ENCODE measurements at regions not wholly inside any gene's neighbourhood (a gene's known extent, or its start where the extent isn't known, plus 50 kb on each side); places are given as distances from the start of the nearest gene placed in this dataset.
"Not testable (repeated sequence)": the region's sequence is repeated elsewhere in the genome, so short reads cannot be mapped to it uniquely, and the experiment has no call there.

DNA sequence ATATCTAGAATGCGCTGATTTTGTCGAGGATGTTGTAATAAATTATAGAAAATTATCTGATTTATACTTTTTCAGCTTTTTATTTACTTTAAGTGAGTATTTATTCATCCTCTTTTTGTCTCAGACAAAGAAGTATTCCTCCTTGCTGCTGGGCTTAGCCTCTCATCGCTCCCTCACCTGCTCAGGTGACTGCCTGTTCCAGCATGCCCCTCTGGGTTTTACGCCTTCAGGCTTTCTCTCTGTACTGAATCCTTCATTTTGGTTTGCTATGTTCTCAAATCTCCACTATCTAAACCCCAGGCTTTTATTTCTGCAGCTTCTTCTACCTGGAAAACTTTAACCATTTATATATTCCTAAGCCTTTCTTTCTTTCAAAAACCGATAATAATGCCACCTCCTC lies 1650.9 kb upstream of the SEL1L start:
- DNase-seq (ENCODE audit: low spot score): no peak
- Mint-ChIP-seq H3K4me3 (no peak overlapping the region), H3K4me1 (peaks cover 2% of the 10 kb centered on the region; the same call in 1 of the 2 replicates), H3K27ac (no peak overlapping the region), H3K36me3 (no peaks in the 10 kb centered on the region), H3K9me3 (0 out of 2 replicates have a peak, but pooled peaks cover 3% of the 10 kb centered on the region), H3K27me3 (ENCODE audit: low read depth) (no peaks in the 10 kb centered on the region)
- TF ChIP-seq, protein P1, sequence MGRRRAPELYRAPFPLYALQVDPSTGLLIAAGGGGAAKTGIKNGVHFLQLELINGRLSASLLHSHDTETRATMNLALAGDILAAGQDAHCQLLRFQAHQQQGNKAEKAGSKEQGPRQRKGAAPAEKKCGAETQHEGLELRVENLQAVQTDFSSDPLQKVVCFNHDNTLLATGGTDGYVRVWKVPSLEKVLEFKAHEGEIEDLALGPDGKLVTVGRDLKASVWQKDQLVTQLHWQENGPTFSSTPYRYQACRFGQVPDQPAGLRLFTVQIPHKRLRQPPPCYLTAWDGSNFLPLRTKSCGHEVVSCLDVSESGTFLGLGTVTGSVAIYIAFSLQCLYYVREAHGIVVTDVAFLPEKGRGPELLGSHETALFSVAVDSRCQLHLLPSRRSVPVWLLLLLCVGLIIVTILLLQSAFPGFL (CRISPR knock-in tag; IDR thresholded peaks at IDR 0.05; ENCODE audit: borderline replicate concordance): no peak
- TF ChIP-seq, protein P2, sequence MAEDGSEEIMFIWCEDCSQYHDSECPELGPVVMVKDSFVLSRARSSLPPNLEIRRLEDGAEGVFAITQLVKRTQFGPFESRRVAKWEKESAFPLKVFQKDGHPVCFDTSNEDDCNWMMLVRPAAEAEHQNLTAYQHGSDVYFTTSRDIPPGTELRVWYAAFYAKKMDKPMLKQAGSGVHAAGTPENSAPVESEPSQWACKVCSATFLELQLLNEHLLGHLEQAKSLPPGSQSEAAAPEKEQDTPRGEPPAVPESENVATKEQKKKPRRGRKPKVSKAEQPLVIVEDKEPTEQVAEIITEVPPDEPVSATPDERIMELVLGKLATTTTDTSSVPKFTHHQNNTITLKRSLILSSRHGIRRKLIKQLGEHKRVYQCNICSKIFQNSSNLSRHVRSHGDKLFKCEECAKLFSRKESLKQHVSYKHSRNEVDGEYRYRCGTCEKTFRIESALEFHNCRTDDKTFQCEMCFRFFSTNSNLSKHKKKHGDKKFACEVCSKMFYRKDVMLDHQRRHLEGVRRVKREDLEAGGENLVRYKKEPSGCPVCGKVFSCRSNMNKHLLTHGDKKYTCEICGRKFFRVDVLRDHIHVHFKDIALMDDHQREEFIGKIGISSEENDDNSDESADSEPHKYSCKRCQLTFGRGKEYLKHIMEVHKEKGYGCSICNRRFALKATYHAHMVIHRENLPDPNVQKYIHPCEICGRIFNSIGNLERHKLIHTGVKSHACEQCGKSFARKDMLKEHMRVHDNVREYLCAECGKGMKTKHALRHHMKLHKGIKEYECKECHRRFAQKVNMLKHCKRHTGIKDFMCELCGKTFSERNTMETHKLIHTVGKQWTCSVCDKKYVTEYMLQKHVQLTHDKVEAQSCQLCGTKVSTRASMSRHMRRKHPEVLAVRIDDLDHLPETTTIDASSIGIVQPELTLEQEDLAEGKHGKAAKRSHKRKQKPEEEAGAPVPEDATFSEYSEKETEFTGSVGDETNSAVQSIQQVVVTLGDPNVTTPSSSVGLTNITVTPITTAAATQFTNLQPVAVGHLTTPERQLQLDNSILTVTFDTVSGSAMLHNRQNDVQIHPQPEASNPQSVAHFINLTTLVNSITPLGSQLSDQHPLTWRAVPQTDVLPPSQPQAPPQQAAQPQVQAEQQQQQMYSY (CRISPR knock-in tag; IDR thresholded peaks at IDR 0.05): no peak
- POLR2A ChIA-PET: no interaction called here
- no peak for ATAC-seq
- CTCF ChIA-PET: no interaction called here

DNA sequence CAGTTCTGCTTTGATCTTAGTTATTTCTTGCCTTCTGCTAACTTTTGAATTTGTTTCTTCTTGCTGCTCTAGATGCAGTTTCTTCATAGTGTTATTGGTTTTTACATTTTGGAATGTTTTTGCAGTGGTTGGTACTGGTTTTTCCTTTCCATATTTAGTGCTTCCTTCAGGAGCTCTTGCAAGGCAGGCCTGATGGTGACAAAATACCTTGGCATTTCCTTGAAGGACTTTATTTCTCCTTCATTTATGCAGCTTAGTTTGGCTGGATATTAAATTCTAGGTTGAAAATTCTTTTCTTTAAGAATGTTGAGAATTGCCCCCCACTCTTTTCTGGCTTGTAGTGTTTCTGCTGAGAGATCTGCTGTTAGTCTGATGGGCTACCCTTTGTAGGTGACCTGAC lies 1654.7 kb upstream of the SEL1L start:
- CTCF ChIA-PET; POLR2A ChIA-PET; H3K9me3 Mint-ChIP-seq; DNase-seq (ENCODE audit: low spot score); H3K4me3 Mint-ChIP-seq; H3K27ac Mint-ChIP-seq; H3K36me3 Mint-ChIP-seq; H3K27me3 Mint-ChIP-seq (ENCODE audit: low read depth); H3K4me1 Mint-ChIP-seq; ATAC-seq: not testable (repeated sequence)

DNA sequence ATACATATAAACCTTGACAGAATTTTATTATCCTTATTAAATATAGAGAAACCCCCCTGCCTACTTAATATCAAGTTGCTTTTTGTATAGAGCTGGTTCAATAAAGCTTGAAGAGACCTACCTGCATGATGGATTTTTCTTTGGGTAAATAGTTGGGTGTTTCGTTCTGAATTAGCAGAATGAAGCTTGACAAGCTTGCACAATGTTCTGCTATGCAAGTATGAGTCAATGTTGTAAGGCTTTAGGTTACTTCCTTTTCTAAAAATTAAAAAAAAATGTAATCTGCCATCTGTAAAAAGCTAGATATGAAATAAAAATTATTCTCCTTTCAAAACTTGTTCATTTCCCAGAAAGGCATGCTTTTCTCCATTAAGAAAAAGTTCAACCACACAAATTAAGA lies 1662.6 kb upstream of the SEL1L start:
- CTCF ChIA-PET: no interaction called here
- ATAC-seq (no peak), DNase-seq (ENCODE audit: low spot score) (no peak)
- Mint-ChIP-seq H3K27ac (no peak overlapping the region), H3K9me3 (no peaks in the 10 kb centered on the region; the same call in 1 of the 2 replicates), H3K27me3 (ENCODE audit: low read depth) (no peaks in the 10 kb centered on the region), H3K36me3 (no peaks in the 10 kb centered on the region), H3K4me1 (peaks cover 6% of the 10 kb centered on the region; the same call in 1 of the 2 replicates), H3K4me3 (no peak overlapping the region)
- TF ChIP-seq, protein P3, sequence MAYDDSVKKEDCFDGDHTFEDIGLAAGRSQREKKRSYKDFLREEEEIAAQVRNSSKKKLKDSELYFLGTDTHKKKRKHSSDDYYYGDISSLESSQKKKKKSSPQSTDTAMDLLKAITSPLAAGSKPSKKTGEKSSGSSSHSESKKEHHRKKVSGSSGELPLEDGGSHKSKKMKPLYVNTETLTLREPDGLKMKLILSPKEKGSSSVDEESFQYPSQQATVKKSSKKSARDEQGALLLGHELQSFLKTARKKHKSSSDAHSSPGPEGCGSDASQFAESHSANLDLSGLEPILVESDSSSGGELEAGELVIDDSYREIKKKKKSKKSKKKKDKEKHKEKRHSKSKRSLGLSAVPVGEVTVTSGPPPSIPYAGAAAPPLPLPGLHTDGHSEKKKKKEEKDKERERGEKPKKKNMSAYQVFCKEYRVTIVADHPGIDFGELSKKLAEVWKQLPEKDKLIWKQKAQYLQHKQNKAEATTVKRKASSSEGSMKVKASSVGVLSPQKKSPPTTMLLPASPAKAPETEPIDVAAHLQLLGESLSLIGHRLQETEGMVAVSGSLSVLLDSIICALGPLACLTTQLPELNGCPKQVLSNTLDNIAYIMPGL (CRISPR knock-in tag; IDR thresholded peaks at IDR 0.05): no peak
- TF ChIP-seq SP1 (CRISPR knock-in tag; conservative IDR thresholded peaks at IDR 0.05) (no peak), IRF2 (CRISPR knock-in tag; IDR thresholded peaks at IDR 0.05; ENCODE audit: borderline replicate concordance, low read depth) (no peak)
- TF ChIP-seq, protein P4, sequence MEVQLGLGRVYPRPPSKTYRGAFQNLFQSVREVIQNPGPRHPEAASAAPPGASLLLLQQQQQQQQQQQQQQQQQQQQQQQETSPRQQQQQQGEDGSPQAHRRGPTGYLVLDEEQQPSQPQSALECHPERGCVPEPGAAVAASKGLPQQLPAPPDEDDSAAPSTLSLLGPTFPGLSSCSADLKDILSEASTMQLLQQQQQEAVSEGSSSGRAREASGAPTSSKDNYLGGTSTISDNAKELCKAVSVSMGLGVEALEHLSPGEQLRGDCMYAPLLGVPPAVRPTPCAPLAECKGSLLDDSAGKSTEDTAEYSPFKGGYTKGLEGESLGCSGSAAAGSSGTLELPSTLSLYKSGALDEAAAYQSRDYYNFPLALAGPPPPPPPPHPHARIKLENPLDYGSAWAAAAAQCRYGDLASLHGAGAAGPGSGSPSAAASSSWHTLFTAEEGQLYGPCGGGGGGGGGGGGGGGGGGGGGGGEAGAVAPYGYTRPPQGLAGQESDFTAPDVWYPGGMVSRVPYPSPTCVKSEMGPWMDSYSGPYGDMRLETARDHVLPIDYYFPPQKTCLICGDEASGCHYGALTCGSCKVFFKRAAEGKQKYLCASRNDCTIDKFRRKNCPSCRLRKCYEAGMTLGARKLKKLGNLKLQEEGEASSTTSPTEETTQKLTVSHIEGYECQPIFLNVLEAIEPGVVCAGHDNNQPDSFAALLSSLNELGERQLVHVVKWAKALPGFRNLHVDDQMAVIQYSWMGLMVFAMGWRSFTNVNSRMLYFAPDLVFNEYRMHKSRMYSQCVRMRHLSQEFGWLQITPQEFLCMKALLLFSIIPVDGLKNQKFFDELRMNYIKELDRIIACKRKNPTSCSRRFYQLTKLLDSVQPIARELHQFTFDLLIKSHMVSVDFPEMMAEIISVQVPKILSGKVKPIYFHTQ (CRISPR knock-in tag; IDR thresholded peaks at IDR 0.05): no peak
- POLR2A ChIA-PET: no interaction called here

DNA sequence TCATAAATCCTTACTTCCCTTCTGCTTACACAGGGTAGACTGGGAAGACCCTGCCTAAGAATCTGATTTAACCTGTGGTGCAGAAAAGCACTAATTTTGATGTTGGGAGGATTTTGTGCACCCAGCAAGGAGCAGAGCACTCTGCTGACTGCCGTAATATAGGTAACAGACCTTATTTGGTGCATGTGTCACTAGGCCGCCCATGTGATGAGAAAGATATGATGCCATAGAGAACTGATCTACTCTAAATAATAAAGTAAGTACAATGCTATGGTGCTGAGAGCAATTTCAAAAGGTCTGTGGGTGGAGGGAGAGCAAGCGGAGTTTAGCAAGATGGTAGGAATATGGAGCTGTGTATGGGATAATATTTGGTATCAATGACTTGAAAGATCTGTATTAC lies 1663.6 kb upstream of the SEL1L start:
- CTCF ChIA-PET: no interaction called here
- no peak for ATAC-seq
- Mint-ChIP-seq H3K36me3 (no peaks in the 10 kb centered on the region), H3K27me3 (ENCODE audit: low read depth) (no peaks in the 10 kb centered on the region), H3K27ac (no peak overlapping the region), H3K9me3 (no peaks in the 10 kb centered on the region; the same call in 1 of the 2 replicates), H3K4me3 (no peak overlapping the region), H3K4me1 (peaks cover 6% of the 10 kb centered on the region; the same call in 1 of the 2 replicates)
- no peak for DNase-seq (ENCODE audit: low spot score)
- TF ChIP-seq NFATC4 (CRISPR knock-in tag; IDR thresholded peaks at IDR 0.05): no peak
- TF ChIP-seq, protein P5, sequence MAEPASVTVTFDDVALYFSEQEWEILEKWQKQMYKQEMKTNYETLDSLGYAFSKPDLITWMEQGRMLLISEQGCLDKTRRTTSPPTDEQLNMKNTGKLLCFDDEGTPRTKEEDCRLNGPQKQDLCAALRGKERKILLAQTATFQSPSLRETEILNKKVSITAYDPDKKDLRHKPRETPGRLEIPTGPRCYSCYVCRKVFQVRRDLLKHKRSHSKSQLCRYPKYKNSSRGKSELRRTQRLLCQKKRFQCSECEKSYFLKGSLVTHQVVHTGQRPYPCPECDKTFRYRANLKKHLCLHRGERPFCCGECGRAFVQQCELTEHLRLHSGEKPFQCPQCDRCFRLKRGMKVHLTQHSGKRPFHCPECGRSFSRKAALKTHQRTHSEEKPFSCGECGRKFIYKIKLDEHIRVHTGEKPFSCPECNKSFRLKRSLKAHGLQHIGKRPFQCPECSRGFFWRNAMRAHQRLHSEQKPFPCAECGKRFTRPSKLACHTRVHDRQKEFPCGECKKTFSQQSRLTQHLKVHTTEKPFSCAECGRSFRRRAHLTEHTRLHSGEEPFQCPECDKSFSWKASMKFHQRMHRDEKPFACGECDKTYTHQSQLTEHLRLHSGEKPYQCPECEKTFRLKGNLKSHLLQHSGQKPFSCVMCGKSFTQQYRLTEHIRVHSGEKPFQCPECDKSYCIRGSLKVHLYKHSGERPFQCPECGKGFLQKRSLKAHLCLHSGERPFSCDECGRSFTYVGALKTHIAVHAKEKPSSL (CRISPR knock-in tag; conservative IDR thresholded peaks at IDR 0.05): no peak
- no peak for TF ChIP-seq FOXK1 (CRISPR knock-in tag; IDR thresholded peaks at IDR 0.05)
- TF ChIP-seq, protein P6, sequence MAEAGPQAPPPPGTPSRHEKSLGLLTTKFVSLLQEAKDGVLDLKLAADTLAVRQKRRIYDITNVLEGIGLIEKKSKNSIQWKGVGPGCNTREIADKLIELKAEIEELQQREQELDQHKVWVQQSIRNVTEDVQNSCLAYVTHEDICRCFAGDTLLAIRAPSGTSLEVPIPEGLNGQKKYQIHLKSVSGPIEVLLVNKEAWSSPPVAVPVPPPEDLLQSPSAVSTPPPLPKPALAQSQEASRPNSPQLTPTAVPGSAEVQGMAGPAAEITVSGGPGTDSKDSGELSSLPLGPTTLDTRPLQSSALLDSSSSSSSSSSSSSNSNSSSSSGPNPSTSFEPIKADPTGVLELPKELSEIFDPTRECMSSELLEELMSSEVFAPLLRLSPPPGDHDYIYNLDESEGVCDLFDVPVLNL (CRISPR knock-in tag; IDR thresholded peaks at IDR 0.05; ENCODE audit: borderline replicate concordance, low read depth): no peak
- no peak for TF ChIP-seq ZNF416 (CRISPR knock-in tag; IDR thresholded peaks at IDR 0.05)
- no peak for TF ChIP-seq CREB1 (CRISPR knock-in tag; IDR thresholded peaks at IDR 0.05)
- POLR2A ChIA-PET: interaction anchor here (1.0 kb wide), 1 partner anchor 105 kb away, joined by 3 read pairs; no protein-coding TSS in a partner anchor

All from WTC11 (cell line).